OCI-M2 (cell line): ENCODE measurements at regions not wholly inside any gene's neighbourhood (a gene's known extent, or its start where the extent isn't known, plus 50 kb on each side); places are given as distances from the start of the nearest gene placed in this dataset.

Experiments
- DNase-seq: peaks from one replicate; lab custom pipeline; 2025; ENCODE audit not compliant: unreplicated experiment; lab: John Stamatoyannopoulos, UW

- no peak for DNase-seq
These were observed 440.0 kb upstream of the PROK2 start for GRCh38 chr3:72224804-72225509.

- no peak for DNase-seq
These were observed 438.7 kb upstream of the PROK2 start for GRCh38 chr3:72223628-72224027.

- no peak for DNase-seq
These were observed 438.2 kb upstream of the PROK2 start for GRCh38 chr3:72223116-72223515.

- no peak for DNase-seq
These were observed 437.5 kb upstream of the PROK2 start for GRCh38 chr3:72222410-72222809.

- DNase-seq: no peak
These were observed 436.0 kb upstream of the PROK2 start for GRCh38 chr3:72220946-72221345.

- DNase-seq: no peak
These were observed 434.8 kb upstream of the PROK2 start for GRCh38 chr3:72219752-72220151.

- no peak for DNase-seq
These were observed 432.6 kb upstream of the PROK2 start for GRCh38 chr3:72217570-72217969.

GRCh38 chr3:72214066-72214951, 429.4 kb upstream of the PROK2 start:
- no peak for DNase-seq

GRCh38 chr3:72213296-72214065, 428.5 kb upstream of the PROK2 start:
- no peak for DNase-seq

- DNase-seq: no peak
These were observed 427.4 kb upstream of the PROK2 start for GRCh38 chr3:72212396-72212795.

GRCh38 chr3:72210261-72210660, 425.3 kb upstream of the PROK2 start:
- DNase-seq: no peak

- no peak for DNase-seq
These were observed 420.4 kb upstream of the PROK2 start for GRCh38 chr3:72205297-72205826.

- no peak for DNase-seq
These were observed 419.5 kb upstream of the PROK2 start for GRCh38 chr3:72204452-72204851.

- DNase-seq: no peak
These were observed 418.8 kb upstream of the PROK2 start for GRCh38 chr3:72203613-72204349.

- no peak for DNase-seq
These were observed 418.2 kb upstream of the PROK2 start for GRCh38 chr3:72203105-72203504.

- no peak for DNase-seq
These were observed 415.4 kb upstream of the PROK2 start for GRCh38 chr3:72200332-72200731.

- DNase-seq: no peak
These were observed 414.6 kb upstream of the PROK2 start for GRCh38 chr3:72199530-72199929.

GRCh38 chr3:72196377-72196929, 411.5 kb upstream of the PROK2 start:
- no peak for DNase-seq

GRCh38 chr3:72195895-72196294, 410.9 kb upstream of the PROK2 start:
- no peak for DNase-seq

- no peak for DNase-seq
These were observed 409.5 kb upstream of the PROK2 start for GRCh38 chr3:72194458-72194857.
